ENCODE measurements at regions not wholly inside any gene's neighbourhood (a gene's known extent, or its start where the extent isn't known, plus 50 kb on each side); places are given as distances from the start of the nearest gene placed in this dataset.

- TF ChIP-seq, protein P1, sequence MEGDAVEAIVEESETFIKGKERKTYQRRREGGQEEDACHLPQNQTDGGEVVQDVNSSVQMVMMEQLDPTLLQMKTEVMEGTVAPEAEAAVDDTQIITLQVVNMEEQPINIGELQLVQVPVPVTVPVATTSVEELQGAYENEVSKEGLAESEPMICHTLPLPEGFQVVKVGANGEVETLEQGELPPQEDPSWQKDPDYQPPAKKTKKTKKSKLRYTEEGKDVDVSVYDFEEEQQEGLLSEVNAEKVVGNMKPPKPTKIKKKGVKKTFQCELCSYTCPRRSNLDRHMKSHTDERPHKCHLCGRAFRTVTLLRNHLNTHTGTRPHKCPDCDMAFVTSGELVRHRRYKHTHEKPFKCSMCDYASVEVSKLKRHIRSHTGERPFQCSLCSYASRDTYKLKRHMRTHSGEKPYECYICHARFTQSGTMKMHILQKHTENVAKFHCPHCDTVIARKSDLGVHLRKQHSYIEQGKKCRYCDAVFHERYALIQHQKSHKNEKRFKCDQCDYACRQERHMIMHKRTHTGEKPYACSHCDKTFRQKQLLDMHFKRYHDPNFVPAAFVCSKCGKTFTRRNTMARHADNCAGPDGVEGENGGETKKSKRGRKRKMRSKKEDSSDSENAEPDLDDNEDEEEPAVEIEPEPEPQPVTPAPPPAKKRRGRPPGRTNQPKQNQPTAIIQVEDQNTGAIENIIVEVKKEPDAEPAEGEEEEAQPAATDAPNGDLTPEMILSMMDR (IDR thresholded peaks at IDR 0.05), result no peak
- no peak for TF ChIP-seq POLR2A (IDR thresholded peaks at IDR 0.05)
Measured at GRCh38 chr13:37168926-37169325, 63.5 kb upstream of the CSNK1A1L start.
